ENCODE measurements at regions not wholly inside any gene's neighbourhood (a gene's known extent, or its start where the extent isn't known, plus 50 kb on each side); places are given as distances from the start of the nearest gene placed in this dataset.

GRCh38 chr3:40660554-40660953, 135.8 kb downstream of the ZNF621 start:
- no peak for TF ChIP-seq CTCF (IDR thresholded peaks at IDR 0.05)

GRCh38 chr3:40661284-40661683, 136.5 kb downstream of the ZNF621 start:
- no peak for TF ChIP-seq CTCF (IDR thresholded peaks at IDR 0.05)

GRCh38 chr3:40663280-40663679, 138.5 kb downstream of the ZNF621 start:
- no peak for TF ChIP-seq CTCF (IDR thresholded peaks at IDR 0.05)

GRCh38 chr3:40669176-40669575, 144.4 kb downstream of the ZNF621 start:
- no peak for TF ChIP-seq CTCF (IDR thresholded peaks at IDR 0.05)

- no peak for TF ChIP-seq CTCF (IDR thresholded peaks at IDR 0.05)
Observed at GRCh38 chr3:40672861-40673260, 148.1 kb downstream of the ZNF621 start.

- no peak for TF ChIP-seq CTCF (IDR thresholded peaks at IDR 0.05)
Observed at GRCh38 chr3:40677321-40677720, 152.6 kb downstream of the ZNF621 start.

GRCh38 chr3:40677749-40678148, 153.0 kb downstream of the ZNF621 start:
- no peak for TF ChIP-seq CTCF (IDR thresholded peaks at IDR 0.05)

- no peak for TF ChIP-seq CTCF (IDR thresholded peaks at IDR 0.05)
Observed at GRCh38 chr3:40679290-40679689, 154.5 kb downstream of the ZNF621 start.

Measured in LNCAP (cell line).